Erythroblast (primary cell): ENCODE measurements at regions not wholly inside any gene's neighbourhood (a gene's known extent, or its start where the extent isn't known, plus 50 kb on each side); places are given as distances from the start of the nearest gene placed in this dataset.

Experiments used
- GATA1 ChIP-seq: IDR thresholded peaks from 2 replicates; pipeline ENCODE4 v1.6.1; 2011; ENCODE audit warnings: low read depth, mild to moderate bottlenecking, control low read depth, low read length, moderate library complexity
- POLR2A ChIP-seq: IDR thresholded peaks from 2 replicates; pipeline ENCODE4 v1.6.1; 2011; ENCODE audit warnings: mild to moderate bottlenecking, low read length

GRCh38 chr5:4001004-4001403, 405.4 kb downstream of the IRX1 start:
- no peak for TF ChIP-seq POLR2A
- TF ChIP-seq GATA1 = no peak
